Activated CD4-positive, alpha-beta T cell treated with anti-CD3 and anti-CD28 coated beads, Interleukin-2, amount 10 ng/mL, durations not matched to agents 7 days and 5 days (primary cell): ENCODE measurements at regions not wholly inside any gene's neighbourhood (a gene's known extent, or its start where the extent isn't known, plus 50 kb on each side); places are given as distances from the start of the nearest gene placed in this dataset.

Source experiments
- CTCF ChIA-PET: fragments of 350-600 bp; sonication (Branson Sonifier 250); formaldehyde crosslinking; loops from one replicate; lab custom pipeline; 2021; ENCODE audit warnings: antibody characterized with exemption; lab: Charles Lee
- POLR2A ChIA-PET: fragments of 350-600 bp; sonication (Branson Sonifier 250); formaldehyde crosslinking; loops from one replicate; lab custom pipeline; 2021; ENCODE audit warnings: antibody characterized with exemption; lab: Charles Lee
- DNase-seq: peaks from one replicate; pipeline ENCODE4 v3.0.0-alpha.2; 2020
- H3K27ac Mint-ChIP-seq: one replicate; pipeline ENCODE4 v1.8.0; 2021; ENCODE audit warnings: mild to moderate bottlenecking, moderate library complexity, mixed read lengths
- H3K27me3 Mint-ChIP-seq: one replicate; pipeline ENCODE4 v1.8.0; 2021; ENCODE audit warnings: mixed read lengths
- H3K36me3 Mint-ChIP-seq: one replicate; pipeline ENCODE4 v1.8.0; 2021; ENCODE audit warnings: low read depth, mixed read lengths
- H3K4me1 Mint-ChIP-seq: one replicate; pipeline ENCODE4 v1.8.0; 2021; ENCODE audit warnings: mixed read lengths
- H3K4me3 Mint-ChIP-seq: one replicate; pipeline ENCODE4 v1.8.0; 2021; ENCODE audit warnings: mild to moderate bottlenecking, moderate library complexity, mixed read lengths
- H3K9me3 Mint-ChIP-seq: one replicate; pipeline ENCODE4 v1.8.0; 2021; ENCODE audit warnings: mixed read lengths

- no peak overlapping the region for H3K4me3 Mint-ChIP-seq
- CTCF ChIA-PET = no interaction called here
- H3K4me1 Mint-ChIP-seq = no peaks in the 10 kb centered on the region
- H3K36me3 Mint-ChIP-seq = no peaks in the 10 kb centered on the region
- no peaks in the 10 kb centered on the region for H3K27me3 Mint-ChIP-seq
- DNase-seq = no peak
- POLR2A ChIA-PET = no interaction called here
- H3K9me3 Mint-ChIP-seq = peaks cover 3% of the 10 kb centered on the region
- no peak overlapping the region for H3K27ac Mint-ChIP-seq
Observed at GRCh38 chr13:92974905-92975429, 251.6 kb upstream of the GPC6 start.

- CTCF ChIA-PET = no interaction called here
Observed at GRCh38 chr13:92976657-92977056, 249.9 kb upstream of the GPC6 start.

GRCh38 chr13:92984151-92984550 is 242.5 kb upstream of the GPC6 start:
- no peak for DNase-seq
- Mint-ChIP-seq H3K27ac (no peak overlapping the region), H3K36me3 (no peaks in the 10 kb centered on the region), H3K9me3 (no peaks in the 10 kb centered on the region), H3K4me1 (no peaks in the 10 kb centered on the region), H3K27me3 (no peaks in the 10 kb centered on the region), H3K4me3 (no peak overlapping the region)
- POLR2A ChIA-PET = no interaction called here
- CTCF ChIA-PET = no interaction called here

More at GRCh38 chr13:92976657-92977056, 249.9 kb upstream of the GPC6 start:
- Mint-ChIP-seq H3K4me3 (no peak overlapping the region), H3K36me3 (no peaks in the 10 kb centered on the region), H3K9me3 (no peaks in the 10 kb centered on the region), H3K27me3 (no peaks in the 10 kb centered on the region), H3K4me1 (no peaks in the 10 kb centered on the region), H3K27ac (no peak overlapping the region)
- POLR2A ChIA-PET = no interaction called here
- no peak for DNase-seq

GRCh38 chr13:92989301-92989700 is 237.3 kb upstream of the GPC6 start:
- ChIA-PET POLR2A (no interaction called here), CTCF (no interaction called here)
- H3K27me3 Mint-ChIP-seq = no peaks in the 10 kb centered on the region
- no peak overlapping the region for H3K4me3 Mint-ChIP-seq
- peaks cover 3% of the 10 kb centered on the region for H3K9me3 Mint-ChIP-seq
- no peak overlapping the region for H3K27ac Mint-ChIP-seq
- no peaks in the 10 kb centered on the region for H3K36me3 Mint-ChIP-seq
- H3K4me1 Mint-ChIP-seq = no peaks in the 10 kb centered on the region
- DNase-seq = no peak

- no peak for DNase-seq
- Mint-ChIP-seq H3K27ac (no peak overlapping the region), H3K4me3 (no peak overlapping the region), H3K27me3 (no peaks in the 10 kb centered on the region), H3K9me3 (peaks cover 6% of the 10 kb centered on the region), H3K36me3 (no peaks in the 10 kb centered on the region), H3K4me1 (no peaks in the 10 kb centered on the region)
- ChIA-PET CTCF (no interaction called here), POLR2A (no interaction called here)
Observed at GRCh38 chr13:92991692-92992091, 234.9 kb upstream of the GPC6 start.

- ChIA-PET CTCF (no interaction called here), POLR2A (no interaction called here)
- DNase-seq = no peak
- H3K27ac Mint-ChIP-seq = no peak overlapping the region
- no peaks in the 10 kb centered on the region for H3K36me3 Mint-ChIP-seq
- no peaks in the 10 kb centered on the region for H3K4me1 Mint-ChIP-seq
- no peak overlapping the region for H3K4me3 Mint-ChIP-seq
- H3K27me3 Mint-ChIP-seq = no peaks in the 10 kb centered on the region
- peaks cover 6% of the 10 kb centered on the region for H3K9me3 Mint-ChIP-seq
Observed at GRCh38 chr13:92994056-92994455, 232.6 kb upstream of the GPC6 start.

GRCh38 chr13:93001866-93002461 is 224.6 kb upstream of the GPC6 start:
- POLR2A ChIA-PET = no interaction called here
- H3K27ac Mint-ChIP-seq = no peak overlapping the region

GRCh38 chr13:93003531-93003930 is 223.1 kb upstream of the GPC6 start:
- DNase-seq = no peak
- Mint-ChIP-seq H3K9me3 (peaks cover 9% of the 10 kb centered on the region), H3K27ac (no peak overlapping the region), H3K4me3 (no peak overlapping the region), H3K27me3 (no peaks in the 10 kb centered on the region), H3K36me3 (no peaks in the 10 kb centered on the region), H3K4me1 (no peaks in the 10 kb centered on the region)
- POLR2A ChIA-PET = no interaction called here
- CTCF ChIA-PET = no interaction called here

More at GRCh38 chr13:93001866-93002461, 224.6 kb upstream of the GPC6 start:
- no peak overlapping the region for H3K4me3 Mint-ChIP-seq
- no peak for DNase-seq
- no peaks in the 10 kb centered on the region for H3K36me3 Mint-ChIP-seq
- H3K27me3 Mint-ChIP-seq = no peaks in the 10 kb centered on the region
- CTCF ChIA-PET = no interaction called here
- peaks cover 5% of the 10 kb centered on the region for H3K9me3 Mint-ChIP-seq
- no peaks in the 10 kb centered on the region for H3K4me1 Mint-ChIP-seq

- Mint-ChIP-seq H3K27me3 (no peaks in the 10 kb centered on the region), H3K27ac (no peak overlapping the region), H3K36me3 (no peaks in the 10 kb centered on the region), H3K4me1 (no peaks in the 10 kb centered on the region), H3K4me3 (no peak overlapping the region), H3K9me3 (peaks cover 9% of the 10 kb centered on the region)
- ChIA-PET CTCF (no interaction called here), POLR2A (no interaction called here)
- no peak for DNase-seq
Observed at GRCh38 chr13:93004919-93005318, 221.7 kb upstream of the GPC6 start.

GRCh38 chr13:93007928-93008327 is 218.7 kb upstream of the GPC6 start:
- Mint-ChIP-seq H3K27ac (no peak overlapping the region), H3K36me3 (no peaks in the 10 kb centered on the region), H3K27me3 (no peaks in the 10 kb centered on the region), H3K9me3 (peaks cover 9% of the 10 kb centered on the region), H3K4me1 (no peaks in the 10 kb centered on the region), H3K4me3 (no peak overlapping the region)
- POLR2A ChIA-PET = no interaction called here
- CTCF ChIA-PET = no interaction called here
- DNase-seq = no peak

- Mint-ChIP-seq H3K36me3 (no peaks in the 10 kb centered on the region), H3K4me1 (no peaks in the 10 kb centered on the region), H3K9me3 (peaks cover 19% of the 10 kb centered on the region), H3K27me3 (no peaks in the 10 kb centered on the region), H3K27ac (no peak overlapping the region), H3K4me3 (no peak overlapping the region)
- POLR2A ChIA-PET = no interaction called here
- CTCF ChIA-PET = no interaction called here
- no peak for DNase-seq
Observed at GRCh38 chr13:93017493-93018112, 209.0 kb upstream of the GPC6 start.

GRCh38 chr13:93023929-93024328 is 202.7 kb upstream of the GPC6 start:
- no peak overlapping the region for H3K4me3 Mint-ChIP-seq
- H3K36me3 Mint-ChIP-seq = no peaks in the 10 kb centered on the region
- POLR2A ChIA-PET = no interaction called here
- no peaks in the 10 kb centered on the region for H3K27me3 Mint-ChIP-seq
- H3K9me3 Mint-ChIP-seq = peaks cover 10% of the 10 kb centered on the region
- CTCF ChIA-PET = no interaction called here
- no peak for DNase-seq
- no peaks in the 10 kb centered on the region for H3K4me1 Mint-ChIP-seq
- no peak overlapping the region for H3K27ac Mint-ChIP-seq

GRCh38 chr13:93025984-93026383 is 200.6 kb upstream of the GPC6 start:
- ChIA-PET CTCF (no interaction called here), POLR2A (no interaction called here)
- DNase-seq = no peak
- H3K27ac Mint-ChIP-seq = no peak overlapping the region
- H3K4me1 Mint-ChIP-seq = no peaks in the 10 kb centered on the region
- H3K9me3 Mint-ChIP-seq = peaks cover under 1% of the 10 kb centered on the region
- no peak overlapping the region for H3K4me3 Mint-ChIP-seq
- H3K36me3 Mint-ChIP-seq = no peaks in the 10 kb centered on the region
- H3K27me3 Mint-ChIP-seq = no peaks in the 10 kb centered on the region

GRCh38 chr13:93029536-93029935 is 197.1 kb upstream of the GPC6 start:
- Mint-ChIP-seq H3K36me3 (no peaks in the 10 kb centered on the region), H3K4me3 (no peak overlapping the region)
- POLR2A ChIA-PET = no interaction called here

More at GRCh38 chr13:93029536-93029935, 197.1 kb upstream of the GPC6 start:
- H3K27me3 Mint-ChIP-seq = no peaks in the 10 kb centered on the region
- H3K9me3 Mint-ChIP-seq = no peaks in the 10 kb centered on the region
- H3K27ac Mint-ChIP-seq = no peak overlapping the region
- CTCF ChIA-PET = no interaction called here
- no peaks in the 10 kb centered on the region for H3K4me1 Mint-ChIP-seq
- DNase-seq = no peak
